Suprapubic skin (tissue), 4 donors: ENCODE measurements at regions not wholly inside any gene's neighbourhood (a gene's known extent, or its start where the extent isn't known, plus 50 kb on each side); places are given as distances from the start of the nearest gene placed in this dataset.

Source experiments
- POLR2A ChIP-seq, 2 donors: fragments of 450-650 bp; IDR thresholded peaks; one replicate each; pipeline ENCODE4 v1.6.1; 2017; ENCODE audit warnings: antibody characterized with exemption in 2 of 2, mild to moderate bottlenecking in 2 of 2, moderate library complexity in 2 of 2
- POLR2AphosphoS5 ChIP-seq, 3 donors: sonication (generic); formaldehyde crosslinking; IDR thresholded peaks; one replicate each; pipeline ENCODE4 v1.6.1; 2017; ENCODE audit warnings: antibody characterized with exemption in 3 of 3
- TF ChIP-seq, protein P1 (sequence below), 2 donors: fragments of 200-600 bp in 1 of 2; fragments of 450-650 bp in 1 of 2; sonication (generic) in 1 of 2; IDR thresholded peaks; one replicate each; pipeline ENCODE4 v1.5.1; 2016 to 2019; ENCODE audit warnings: antibody characterized with exemption in 2 of 2, mild to moderate bottlenecking in 1 of 2, moderate library complexity in 1 of 2

GRCh38 chr6:148625609-148626008, 121.2 kb upstream of the UST start:
- TF ChIP-seq, protein P1, sequence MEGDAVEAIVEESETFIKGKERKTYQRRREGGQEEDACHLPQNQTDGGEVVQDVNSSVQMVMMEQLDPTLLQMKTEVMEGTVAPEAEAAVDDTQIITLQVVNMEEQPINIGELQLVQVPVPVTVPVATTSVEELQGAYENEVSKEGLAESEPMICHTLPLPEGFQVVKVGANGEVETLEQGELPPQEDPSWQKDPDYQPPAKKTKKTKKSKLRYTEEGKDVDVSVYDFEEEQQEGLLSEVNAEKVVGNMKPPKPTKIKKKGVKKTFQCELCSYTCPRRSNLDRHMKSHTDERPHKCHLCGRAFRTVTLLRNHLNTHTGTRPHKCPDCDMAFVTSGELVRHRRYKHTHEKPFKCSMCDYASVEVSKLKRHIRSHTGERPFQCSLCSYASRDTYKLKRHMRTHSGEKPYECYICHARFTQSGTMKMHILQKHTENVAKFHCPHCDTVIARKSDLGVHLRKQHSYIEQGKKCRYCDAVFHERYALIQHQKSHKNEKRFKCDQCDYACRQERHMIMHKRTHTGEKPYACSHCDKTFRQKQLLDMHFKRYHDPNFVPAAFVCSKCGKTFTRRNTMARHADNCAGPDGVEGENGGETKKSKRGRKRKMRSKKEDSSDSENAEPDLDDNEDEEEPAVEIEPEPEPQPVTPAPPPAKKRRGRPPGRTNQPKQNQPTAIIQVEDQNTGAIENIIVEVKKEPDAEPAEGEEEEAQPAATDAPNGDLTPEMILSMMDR (IDR thresholded peaks at IDR 0.05), result no peak
- no peak for TF ChIP-seq POLR2A (IDR thresholded peaks at IDR 0.05)
- no peak for TF ChIP-seq POLR2AphosphoS5 (IDR thresholded peaks at IDR 0.05)
